ENCODE measurements at regions not wholly inside any gene's neighbourhood (a gene's known extent, or its start where the extent isn't known, plus 50 kb on each side); places are given as distances from the start of the nearest gene placed in this dataset.
"Not testable (repeated sequence)": the region's sequence is repeated elsewhere in the genome, so short reads cannot be mapped to it uniquely, and the experiment has no call there.

GRCh38 chr5:42061121-42061520 lies 136.0 kb downstream of the FBXO4 start:
- DNase-seq (ENCODE audit: extremely low spot score), result no peak
- ChIA-PET POLR2A (no interaction called here), CTCF (interaction anchor here (1.3 to 9.8 kb wide), 3 partner anchors 14 to 203 kb away, joined by 3 to 269 read pairs (median 3); no protein-coding TSS in a partner anchor)
- TF ChIP-seq, protein P1, sequence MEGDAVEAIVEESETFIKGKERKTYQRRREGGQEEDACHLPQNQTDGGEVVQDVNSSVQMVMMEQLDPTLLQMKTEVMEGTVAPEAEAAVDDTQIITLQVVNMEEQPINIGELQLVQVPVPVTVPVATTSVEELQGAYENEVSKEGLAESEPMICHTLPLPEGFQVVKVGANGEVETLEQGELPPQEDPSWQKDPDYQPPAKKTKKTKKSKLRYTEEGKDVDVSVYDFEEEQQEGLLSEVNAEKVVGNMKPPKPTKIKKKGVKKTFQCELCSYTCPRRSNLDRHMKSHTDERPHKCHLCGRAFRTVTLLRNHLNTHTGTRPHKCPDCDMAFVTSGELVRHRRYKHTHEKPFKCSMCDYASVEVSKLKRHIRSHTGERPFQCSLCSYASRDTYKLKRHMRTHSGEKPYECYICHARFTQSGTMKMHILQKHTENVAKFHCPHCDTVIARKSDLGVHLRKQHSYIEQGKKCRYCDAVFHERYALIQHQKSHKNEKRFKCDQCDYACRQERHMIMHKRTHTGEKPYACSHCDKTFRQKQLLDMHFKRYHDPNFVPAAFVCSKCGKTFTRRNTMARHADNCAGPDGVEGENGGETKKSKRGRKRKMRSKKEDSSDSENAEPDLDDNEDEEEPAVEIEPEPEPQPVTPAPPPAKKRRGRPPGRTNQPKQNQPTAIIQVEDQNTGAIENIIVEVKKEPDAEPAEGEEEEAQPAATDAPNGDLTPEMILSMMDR (IDR thresholded peaks at IDR 0.05; ENCODE audit: control extremely low read depth, extremely low read depth, low read depth, missing control alignments), result no peak

DNA sequence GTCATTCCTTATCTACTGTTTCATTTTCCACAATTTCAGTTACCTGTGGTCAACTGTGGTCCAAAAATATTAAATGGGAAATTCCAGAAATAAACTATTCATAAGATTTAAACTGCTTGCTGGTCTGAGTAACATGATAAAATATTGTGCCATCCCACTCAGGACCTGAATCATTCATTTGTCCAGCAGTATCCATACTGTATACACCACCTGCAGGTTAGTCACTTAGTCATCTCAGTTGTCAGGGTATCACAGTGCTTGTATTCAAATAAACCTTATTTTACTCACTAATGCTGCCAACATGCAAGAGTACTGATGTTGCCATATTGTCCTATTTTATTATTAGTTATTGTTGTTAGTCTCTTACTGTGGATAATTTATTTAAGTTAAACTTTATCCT lies 139.7 kb downstream of the FBXO4 start:
- TF ChIP-seq, protein P1 (IDR thresholded peaks at IDR 0.05; ENCODE audit: control extremely low read depth, extremely low read depth, low read depth, missing control alignments), result no peak
- CTCF ChIA-PET, result interaction anchor here (3.4 kb wide), 1 partner anchor 8 kb away, joined by 39 read pairs; no protein-coding TSS in a partner anchor
- POLR2A ChIA-PET, result no interaction called here
- no peak for DNase-seq (ENCODE audit: extremely low spot score)

- CTCF ChIA-PET, result interaction anchor here (0.9 to 3.4 kb wide), 4 partner anchors 9 to 209 kb away, joined by 3 to 39 read pairs (median 4); no protein-coding TSS in a partner anchor
- TF ChIP-seq, protein P1 (IDR thresholded peaks at IDR 0.05; ENCODE audit: control extremely low read depth, extremely low read depth, low read depth, missing control alignments), result no peak
- DNase-seq (ENCODE audit: extremely low spot score), result no peak
- POLR2A ChIA-PET, result no interaction called here
Observed at GRCh38 chr5:42066131-42066530, 141.1 kb downstream of the FBXO4 start.

DNA sequence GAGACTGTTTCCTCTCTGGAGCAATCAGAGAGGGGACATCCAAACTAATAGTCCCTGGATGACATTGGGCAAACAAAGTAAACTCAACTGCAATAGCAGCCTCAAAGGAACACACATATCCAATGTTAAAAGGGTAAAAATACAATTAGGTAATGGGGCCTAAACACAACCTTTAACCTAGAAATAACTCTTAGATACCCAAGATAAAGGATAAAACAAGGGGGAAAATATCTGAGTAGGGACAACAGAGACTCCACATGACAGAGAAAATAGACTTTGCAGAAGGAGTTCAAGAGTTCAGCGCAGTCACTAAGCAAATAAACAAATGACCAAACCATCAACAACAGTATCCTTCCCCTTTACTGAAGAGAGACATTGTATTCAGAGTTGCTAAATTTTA lies 149.3 kb downstream of the FBXO4 start:
- ChIA-PET CTCF (no interaction called here), POLR2A (no interaction called here)
- TF ChIP-seq, protein P1 (IDR thresholded peaks at IDR 0.05; ENCODE audit: control extremely low read depth, extremely low read depth, low read depth, missing control alignments), result no peak
- DNase-seq (ENCODE audit: extremely low spot score), result no peak

GRCh38 chr5:42089705-42090104 lies 164.6 kb downstream of the FBXO4 start:
- POLR2A ChIA-PET, result no interaction called here
- CTCF ChIA-PET, result no interaction called here
- no peak for DNase-seq (ENCODE audit: extremely low spot score)
- TF ChIP-seq, protein P1 (IDR thresholded peaks at IDR 0.05; ENCODE audit: control extremely low read depth, extremely low read depth, low read depth, missing control alignments), result no peak

- POLR2A ChIA-PET, result no interaction called here
- TF ChIP-seq, protein P1 (IDR thresholded peaks at IDR 0.05; ENCODE audit: control extremely low read depth, extremely low read depth, low read depth, missing control alignments), result no peak
Observed at GRCh38 chr5:42090162-42090561, 165.1 kb downstream of the FBXO4 start.

DNA sequence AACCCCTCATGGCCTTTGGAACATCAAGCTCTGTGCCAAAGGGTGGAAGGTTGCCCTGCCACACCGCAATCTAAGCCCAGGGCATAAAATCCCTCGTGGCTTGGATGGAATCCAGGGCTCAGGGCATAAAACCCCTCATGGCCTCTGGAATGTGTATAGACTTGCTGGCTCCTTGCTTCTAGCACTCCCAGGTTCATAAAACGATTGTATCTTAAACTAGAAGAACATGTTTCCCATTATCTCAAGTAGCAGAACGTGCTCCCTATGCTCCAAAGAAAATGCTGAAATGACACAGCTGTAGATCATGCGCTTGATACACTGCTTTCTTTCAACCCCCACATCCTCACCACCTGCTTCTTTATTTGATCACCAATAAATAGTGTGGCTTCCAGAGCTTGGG lies 174.8 kb downstream of the FBXO4 start:
- POLR2A ChIA-PET; CTCF ChIA-PET; DNase-seq (ENCODE audit: extremely low spot score): not testable (repeated sequence)

More at GRCh38 chr5:42090162-42090561, 165.1 kb downstream of the FBXO4 start:
- DNase-seq (ENCODE audit: extremely low spot score), result no peak
- CTCF ChIA-PET, result no interaction called here

Data from GM10248 (cell line).